ENCODE measurements at regions not wholly inside any gene's neighbourhood (a gene's known extent, or its start where the extent isn't known, plus 50 kb on each side); places are given as distances from the start of the nearest gene placed in this dataset.

DNA sequence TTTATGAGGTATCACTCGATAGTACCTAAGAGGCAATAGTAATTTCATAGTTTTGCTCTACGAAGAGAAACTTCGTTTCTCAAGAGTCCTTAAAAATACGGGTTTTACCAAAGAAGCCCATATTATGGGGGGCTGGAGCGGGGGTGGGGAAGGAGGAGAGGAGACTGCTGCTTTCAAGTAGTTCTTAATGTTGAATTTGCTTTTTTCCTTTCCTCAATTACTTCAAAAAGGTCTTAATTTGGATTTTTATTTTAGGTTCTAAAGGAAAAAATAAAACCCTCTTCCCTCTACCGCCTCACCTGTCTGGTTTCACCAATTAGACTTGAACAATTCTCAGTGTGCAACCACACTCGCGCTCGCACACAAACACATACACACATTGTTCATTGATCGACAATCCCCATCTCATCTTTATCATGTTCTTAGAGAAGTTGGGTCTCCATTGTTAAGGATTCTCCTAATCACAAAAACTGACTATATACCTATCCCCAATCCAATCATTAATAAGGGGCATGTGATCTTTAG is 97.2 kb downstream of the HFE start:
- TF ChIP-seq, protein P1, sequence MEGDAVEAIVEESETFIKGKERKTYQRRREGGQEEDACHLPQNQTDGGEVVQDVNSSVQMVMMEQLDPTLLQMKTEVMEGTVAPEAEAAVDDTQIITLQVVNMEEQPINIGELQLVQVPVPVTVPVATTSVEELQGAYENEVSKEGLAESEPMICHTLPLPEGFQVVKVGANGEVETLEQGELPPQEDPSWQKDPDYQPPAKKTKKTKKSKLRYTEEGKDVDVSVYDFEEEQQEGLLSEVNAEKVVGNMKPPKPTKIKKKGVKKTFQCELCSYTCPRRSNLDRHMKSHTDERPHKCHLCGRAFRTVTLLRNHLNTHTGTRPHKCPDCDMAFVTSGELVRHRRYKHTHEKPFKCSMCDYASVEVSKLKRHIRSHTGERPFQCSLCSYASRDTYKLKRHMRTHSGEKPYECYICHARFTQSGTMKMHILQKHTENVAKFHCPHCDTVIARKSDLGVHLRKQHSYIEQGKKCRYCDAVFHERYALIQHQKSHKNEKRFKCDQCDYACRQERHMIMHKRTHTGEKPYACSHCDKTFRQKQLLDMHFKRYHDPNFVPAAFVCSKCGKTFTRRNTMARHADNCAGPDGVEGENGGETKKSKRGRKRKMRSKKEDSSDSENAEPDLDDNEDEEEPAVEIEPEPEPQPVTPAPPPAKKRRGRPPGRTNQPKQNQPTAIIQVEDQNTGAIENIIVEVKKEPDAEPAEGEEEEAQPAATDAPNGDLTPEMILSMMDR (IDR thresholded peaks at IDR 0.05; ENCODE audit: low read depth, low read length, poor library complexity, severe bottlenecking) = no peak
- no peak for TF ChIP-seq EZH2phosphoT487 (IDR thresholded peaks at IDR 0.05; ENCODE audit: borderline replicate concordance, low read length)
